Activated T-cell treated with anti-CD3 and anti-CD28 coated beads for 48 hours (primary cell): ENCODE measurements at regions not wholly inside any gene's neighbourhood (a gene's known extent, or its start where the extent isn't known, plus 50 kb on each side); places are given as distances from the start of the nearest gene placed in this dataset.

Experiments used
- DNase-seq: peaks from one replicate; pipeline ENCODE4 v3.0.0-alpha.2; 2020; ENCODE audit warnings: low read depth

DNA sequence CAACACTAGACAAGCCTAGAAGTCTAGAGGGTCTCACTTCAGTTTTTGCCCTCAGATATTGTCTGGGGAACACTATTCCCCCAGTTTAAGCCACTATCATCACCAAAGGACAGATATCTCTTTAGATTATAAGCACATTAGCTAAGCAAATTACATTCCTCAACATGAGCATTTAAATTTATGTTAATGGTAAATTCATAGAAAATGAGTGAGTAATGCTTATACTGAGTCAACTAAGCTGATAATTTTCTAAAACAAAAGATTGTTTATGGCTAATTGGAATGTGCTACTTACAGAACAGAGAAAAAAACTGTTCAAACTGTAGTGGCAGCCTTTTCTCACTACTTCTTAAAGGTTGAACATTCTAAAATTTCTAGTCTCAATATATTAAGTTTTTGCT lies 290.2 kb downstream of the SLITRK1 start:
- no peak for DNase-seq

DNA sequence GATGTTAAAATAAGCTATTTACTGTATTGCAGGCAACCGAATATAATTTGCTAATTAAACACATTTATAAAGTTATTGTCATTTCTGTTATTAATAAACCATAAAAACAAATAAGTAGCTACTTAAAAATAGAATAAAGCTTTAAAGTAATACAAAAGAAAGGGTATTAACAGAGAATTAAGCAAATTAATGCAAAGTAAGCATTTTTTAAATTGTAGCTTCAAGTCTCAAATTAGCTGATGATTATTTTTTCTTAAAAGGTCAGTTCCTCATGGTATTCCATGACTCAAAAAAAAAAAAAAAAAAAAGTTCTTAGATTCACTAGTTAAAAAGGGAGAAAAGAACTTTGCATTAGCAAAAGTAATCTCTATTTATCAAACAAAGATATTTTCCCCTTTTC lies 292.5 kb downstream of the SLITRK1 start:
- no peak for DNase-seq

DNA sequence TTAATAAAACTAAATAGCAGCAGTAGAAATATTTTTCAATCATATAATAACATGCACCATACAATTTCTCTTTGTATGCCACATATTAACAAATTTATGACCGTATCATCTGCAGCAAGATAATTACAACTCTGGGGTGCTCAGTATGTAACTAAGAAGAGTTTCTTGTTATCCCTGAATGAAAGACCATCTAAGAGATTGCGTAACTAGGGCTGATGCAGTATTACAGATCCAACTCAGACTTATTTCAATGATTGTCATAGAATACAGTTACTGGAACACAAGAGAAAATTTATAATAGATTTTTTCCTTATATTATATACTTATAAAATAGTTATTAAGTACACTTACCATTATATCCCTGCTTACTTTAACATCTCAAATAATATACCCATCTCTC lies 305.1 kb downstream of the SLITRK1 start:
- no peak for DNase-seq

DNA sequence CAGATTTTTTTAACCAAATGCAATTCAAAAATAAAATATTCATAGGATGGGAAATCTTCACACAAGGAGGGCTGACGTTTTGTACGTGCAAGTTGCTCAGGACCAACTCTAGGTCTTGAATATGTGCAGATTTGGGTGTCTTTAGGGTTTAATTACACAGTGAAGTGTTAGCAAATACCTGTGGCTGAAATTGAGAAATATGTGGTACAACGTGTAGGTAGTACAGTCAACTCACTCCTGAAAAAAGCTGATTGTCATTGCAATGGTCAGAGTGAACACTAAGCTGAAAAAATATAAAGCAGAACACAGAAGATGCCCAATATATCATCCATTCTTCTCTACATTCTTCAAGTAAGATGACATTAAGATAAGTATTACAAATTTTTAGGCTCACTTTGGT lies 314.3 kb downstream of the SLITRK1 start:
- no peak for DNase-seq

DNA sequence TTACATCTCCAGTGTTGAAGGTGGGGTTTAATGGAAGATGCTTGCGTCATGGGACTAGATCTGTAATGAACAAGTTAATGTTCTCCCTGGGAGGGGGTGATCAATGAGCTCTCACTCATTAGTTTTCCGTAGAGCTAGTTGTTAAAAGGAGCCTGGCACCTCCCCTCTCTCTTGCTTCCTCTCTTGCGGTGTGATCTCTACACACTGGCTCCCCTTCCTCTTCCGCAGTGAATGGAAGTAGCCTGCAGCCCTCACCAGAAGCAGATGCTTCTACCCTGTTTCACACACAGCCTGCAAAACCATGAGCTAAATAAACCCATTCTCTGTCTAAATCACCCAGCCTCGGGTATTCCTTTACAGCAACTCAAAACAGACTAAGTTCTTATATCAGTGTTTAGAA lies 318.8 kb downstream of the SLITRK1 start:
- no peak for DNase-seq

DNA sequence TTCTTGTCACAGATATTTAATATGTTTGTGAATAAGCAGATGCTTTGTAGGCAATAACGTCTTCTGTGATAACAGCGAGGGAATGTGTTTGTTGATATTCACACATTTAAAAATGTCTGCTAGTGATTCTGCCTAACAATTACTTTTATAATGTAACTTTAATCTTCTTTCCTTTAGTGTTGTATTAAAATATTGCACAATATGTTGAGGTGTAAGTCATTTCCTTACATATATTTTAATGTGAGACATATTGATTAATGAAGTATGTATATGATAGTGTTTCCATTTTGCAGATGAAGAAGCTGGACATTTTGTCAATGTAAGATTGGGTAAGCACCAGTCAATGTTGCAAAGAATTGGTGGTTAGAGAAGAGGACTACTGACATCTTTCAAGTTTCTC lies 324.4 kb downstream of the SLITRK1 start:
- DNase-seq = no peak

DNA sequence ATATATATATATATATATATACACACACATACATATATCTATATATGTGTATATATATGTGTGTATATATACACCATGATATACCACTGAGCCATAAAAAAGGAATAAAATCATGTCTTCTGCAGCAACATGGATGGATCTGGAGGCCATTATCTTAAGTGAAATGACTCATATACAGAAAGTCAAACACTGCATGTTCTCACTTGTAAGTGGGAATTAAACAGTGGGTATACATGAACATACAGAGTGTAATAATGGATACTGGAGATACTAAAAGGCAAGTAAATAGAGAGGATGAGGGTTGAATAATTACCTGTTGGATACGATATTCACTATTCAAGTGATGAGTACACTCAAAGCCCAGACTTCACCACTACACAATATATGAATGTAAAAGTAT lies 332.6 kb downstream of the SLITRK1 start:
- no peak for DNase-seq

DNA sequence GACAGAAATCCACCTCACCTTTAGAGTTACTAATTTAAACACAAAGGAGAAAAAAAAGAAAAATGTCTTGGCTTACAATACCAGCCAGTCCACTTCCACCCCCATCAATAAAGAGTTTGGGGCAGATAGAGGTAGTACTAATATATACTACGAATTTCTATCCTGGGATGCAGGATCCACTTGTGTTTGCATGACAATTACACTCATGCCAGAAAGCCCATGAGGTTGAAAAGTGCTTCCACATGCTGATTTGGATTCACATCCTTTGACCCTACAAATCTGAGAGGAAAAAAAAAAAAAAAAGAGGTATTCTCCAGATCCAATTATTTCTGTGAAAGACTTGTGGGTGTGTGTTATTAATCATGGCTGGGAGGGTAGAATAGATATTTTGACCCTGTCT lies 335.2 kb downstream of the SLITRK1 start:
- DNase-seq = no peak

DNA sequence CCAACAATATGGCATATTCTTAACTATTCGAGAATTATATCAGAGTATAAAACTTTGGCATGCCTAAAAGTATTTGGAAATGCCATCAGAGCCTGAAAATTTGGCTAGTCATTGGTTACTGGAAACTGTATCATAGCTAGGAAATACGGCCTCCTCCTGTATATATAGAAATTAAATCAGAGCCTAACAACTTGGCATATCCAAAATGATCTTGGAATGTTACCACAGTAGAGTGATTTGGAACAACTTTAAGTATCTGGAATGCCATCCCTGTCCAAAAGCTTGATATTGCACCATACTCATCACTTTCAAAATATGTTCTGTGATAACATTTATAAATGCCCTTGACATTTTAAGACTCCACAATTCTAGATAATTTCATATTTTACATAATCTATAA lies 335.8 kb downstream of the SLITRK1 start:
- DNase-seq = no peak

DNA sequence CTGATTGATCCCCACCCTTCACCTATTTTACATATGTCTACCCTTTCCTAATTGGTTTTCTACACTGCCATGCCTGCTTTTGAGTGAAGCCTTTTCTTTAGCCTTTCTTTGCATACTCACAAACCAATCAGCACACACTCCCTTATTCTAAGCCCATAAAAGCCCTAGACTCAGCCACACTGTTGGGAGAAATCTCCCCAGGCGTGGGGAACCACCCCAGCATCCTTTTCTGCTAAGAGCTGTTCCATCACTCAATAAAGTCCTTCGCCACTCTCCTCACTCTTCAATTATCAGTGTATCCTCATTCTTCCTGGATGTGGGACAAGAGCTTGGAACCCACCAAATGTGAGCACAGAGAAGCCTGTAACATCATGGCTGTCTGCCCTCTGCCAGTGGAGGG lies 343.6 kb downstream of the SLITRK1 start:
- no peak for DNase-seq

DNA sequence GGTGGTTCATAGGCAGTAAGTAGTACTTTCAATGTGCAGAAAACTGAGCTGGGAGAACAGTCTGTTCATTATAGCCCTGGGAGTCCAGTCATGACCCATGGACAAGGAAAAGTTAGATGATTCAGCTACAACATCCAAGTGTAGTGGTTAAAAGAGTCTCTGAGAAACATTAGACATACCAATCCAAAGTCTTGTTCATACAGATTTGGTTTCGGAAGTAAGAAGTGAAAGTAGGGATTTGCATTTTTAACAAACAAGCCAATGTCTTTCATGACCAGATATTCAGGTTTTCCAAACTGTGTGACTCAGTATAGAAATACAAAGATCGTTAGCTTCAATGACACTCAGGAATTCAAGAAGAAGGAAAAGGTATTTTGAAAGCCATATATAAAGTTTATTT lies 345.3 kb downstream of the SLITRK1 start:
- DNase-seq = no peak

DNA sequence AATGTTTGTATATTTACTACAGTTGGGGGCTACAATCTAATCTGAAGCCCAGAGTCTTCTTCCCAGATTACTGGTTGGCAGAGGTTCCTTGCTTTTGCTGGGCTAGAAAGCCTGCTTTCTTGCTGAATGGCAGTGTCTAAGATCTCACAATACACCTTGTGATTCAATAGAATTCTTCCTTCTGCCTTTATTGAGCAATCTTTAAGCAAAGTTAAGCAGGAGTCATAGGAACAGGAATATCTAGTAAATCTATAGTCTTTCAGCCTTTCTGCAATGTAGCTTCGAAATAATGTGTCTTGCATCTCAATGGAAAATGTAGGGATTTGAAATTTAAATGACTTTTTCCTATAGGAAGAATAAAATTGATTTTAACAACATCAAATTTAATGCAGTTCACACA lies 346.1 kb downstream of the SLITRK1 start:
- no peak for DNase-seq

DNA sequence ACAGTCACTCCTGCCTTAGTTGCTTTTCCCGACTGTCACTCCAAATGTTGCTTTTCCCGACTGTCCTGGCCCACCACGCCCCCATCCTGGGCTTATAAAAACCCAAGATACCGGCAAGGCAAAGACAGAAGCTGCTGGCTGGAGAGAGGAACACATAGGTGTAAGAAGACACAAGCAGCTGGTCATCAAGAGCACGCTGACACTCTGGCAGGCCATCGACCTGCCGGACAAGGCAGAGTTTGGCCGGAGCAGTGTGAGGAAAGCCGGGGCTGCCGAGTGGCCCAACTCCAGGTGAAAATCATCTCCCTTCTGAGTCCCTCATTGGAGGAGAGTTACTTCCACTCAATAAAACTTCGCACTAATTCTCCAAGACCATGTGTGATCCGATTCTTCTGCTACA lies 349.5 kb downstream of the SLITRK1 start:
- no peak for DNase-seq

DNA sequence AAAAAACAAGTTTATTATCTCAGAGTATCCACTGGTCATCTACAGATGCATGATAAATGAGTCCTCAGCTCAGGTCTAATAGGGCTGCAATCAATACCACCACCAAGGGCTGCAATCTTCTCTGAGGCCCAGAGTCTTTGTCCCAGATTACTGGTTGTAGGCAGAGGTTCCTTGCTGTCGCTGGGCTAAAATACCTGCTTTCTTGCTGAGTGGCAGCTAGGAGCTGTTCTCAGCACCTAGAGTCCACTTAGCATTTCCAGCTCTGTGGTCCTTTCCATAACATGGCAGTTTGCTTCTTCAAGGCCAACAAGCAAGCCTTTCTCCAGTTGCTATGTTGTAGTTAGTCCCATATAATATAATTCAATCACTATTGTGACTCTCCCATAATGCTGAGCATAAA lies 351.3 kb downstream of the SLITRK1 start:
- DNase-seq = no peak

DNA sequence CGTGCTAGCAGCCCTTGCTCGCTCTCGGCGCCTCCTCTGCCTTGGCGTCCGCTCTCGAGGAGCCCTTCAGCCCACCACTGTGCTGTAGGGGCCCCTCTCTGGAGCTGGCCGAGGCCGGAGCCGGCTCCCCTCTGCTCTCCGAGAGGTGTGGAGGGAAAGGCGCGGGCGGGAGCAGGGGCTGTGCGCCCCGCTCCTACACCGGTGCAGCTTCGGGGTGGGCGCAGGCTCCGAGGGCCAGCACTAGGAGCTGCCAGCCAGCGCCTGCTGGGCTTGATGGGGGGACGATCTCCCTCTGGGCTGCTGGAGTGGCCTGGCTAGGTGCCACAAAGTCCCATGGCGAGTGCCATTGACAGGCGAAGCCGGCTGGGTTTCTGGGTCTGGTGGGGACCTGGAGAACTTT lies 365.5 kb downstream of the SLITRK1 start:
- DNase-seq = no peak

DNA sequence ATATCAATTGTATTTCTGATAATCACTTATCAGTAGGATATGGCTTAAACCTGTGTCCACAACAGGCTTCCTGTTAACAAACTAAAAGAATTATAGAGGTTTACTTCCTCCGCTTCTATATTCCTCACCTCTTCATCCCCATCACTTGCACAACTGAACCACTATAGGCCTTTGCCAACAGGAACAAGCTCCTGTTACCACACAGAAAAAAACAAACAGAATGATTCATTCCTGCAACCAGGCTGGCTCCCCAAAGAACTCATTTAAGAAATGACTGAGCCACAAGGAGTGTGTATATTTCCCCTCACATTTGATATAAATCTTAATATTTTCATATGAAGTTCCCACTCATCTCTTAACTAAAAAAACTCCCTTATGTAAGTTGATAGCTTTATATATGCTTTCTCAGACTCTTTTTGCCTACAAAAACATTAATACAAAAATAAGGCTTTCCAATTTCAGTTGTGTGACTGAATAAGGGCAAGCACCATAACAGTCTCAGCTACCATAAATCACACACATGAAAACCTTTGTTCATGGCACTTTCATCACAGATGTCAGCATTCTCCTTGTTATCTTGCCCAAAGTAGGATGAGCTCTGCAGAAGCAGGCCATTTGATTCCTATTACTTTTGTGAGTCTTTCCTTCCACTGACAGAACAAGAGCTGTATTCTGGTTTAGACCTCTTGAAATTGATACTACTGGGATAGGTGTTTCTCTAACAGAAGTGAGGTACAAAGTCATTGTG lies 366.8 kb downstream of the SLITRK1 start:
- DNase-seq = no peak

DNA sequence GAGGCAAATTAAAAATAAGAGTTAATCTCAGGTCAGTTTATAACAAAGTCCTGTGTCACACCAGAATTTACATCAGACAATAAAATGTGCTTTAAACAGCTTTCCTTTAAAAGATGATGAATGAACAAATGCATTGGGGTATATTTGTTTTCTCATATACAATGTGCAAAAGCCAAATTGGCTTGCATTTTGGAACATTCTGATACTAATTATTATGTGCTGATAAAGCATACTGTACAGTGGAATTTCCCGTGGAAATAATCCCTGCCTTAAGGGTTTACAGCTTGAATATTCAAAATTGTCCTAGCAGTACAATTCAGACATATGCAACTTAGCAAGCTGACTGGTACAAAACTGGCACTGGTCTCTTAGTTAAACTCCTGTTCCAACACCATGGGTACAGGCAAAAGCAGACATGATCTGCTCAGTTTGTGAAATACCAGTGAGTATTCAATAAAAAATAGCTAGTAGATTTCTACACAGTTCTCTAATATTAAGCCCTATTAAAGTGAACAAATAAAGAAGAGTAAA lies 373.4 kb downstream of the SLITRK1 start:
- DNase-seq = no peak

DNA sequence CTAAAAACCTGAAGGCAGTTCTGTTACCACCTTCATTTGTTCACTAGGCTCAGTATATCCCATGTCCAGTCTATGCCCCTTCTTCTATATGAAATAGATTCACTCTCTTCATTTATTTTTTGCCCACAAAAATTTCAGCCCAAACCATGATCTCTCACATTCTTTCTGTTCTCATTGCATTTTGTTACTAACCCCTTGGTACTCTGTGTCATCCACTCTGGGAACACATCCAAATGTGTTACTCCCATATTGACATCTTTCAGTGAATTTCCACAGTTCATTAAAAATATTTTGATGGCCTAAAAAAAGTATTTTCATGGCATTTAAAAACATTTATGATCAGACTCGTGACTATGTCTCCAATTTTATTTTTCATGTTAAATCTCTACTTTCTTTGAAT lies 378.9 kb downstream of the SLITRK1 start:
- DNase-seq = no peak

DNA sequence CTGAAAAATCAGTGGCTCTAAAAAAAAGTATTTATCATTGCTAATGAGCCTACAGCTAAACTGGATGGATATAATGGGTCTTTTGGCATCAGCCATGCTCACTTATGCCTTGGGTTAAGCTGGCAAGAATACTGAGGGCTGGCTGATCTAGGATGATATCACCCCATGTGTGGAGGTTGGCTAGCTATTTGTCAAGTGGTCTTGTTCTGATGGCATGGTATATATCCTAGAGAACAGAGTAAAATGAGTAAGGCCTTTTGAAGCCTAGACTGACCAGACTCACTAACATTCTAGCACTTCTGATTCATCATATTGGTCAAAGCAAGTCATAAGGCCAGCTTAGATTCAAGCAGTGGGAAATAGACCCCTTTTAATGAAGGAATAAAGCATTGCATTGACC lies 383.0 kb downstream of the SLITRK1 start:
- DNase-seq = no peak

DNA sequence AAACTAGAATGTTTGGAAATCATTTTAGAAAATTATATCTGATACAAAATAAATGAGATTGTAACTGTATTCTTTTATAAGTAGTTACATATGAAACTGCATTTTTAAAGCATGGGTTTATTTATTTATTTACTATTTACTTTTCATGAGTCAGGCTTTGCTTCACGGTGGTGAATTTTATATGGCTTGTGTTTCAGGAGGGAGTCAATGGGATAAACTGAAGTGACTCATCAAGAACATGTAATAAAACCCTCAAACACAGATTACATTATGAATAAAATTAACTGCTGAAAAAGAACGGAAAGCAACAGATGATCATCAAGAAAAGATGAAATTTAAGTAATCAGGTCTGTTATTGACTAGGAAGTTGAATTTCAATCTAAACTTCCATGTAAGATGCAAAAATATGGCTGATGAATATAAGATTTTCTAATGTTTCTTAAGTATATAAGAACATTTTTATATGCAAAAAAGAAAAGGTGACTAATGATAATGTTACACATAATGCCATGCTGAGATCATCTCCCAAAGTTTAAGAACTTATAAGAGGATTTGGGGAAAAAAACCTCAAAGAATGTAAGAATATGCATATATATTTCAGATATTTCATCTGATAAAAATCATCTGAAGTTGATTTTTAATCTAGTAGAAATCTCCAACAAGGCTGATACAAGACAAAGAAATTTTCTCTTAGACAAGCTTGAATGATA lies 383.6 kb downstream of the SLITRK1 start:
- DNase-seq = no peak

DNA sequence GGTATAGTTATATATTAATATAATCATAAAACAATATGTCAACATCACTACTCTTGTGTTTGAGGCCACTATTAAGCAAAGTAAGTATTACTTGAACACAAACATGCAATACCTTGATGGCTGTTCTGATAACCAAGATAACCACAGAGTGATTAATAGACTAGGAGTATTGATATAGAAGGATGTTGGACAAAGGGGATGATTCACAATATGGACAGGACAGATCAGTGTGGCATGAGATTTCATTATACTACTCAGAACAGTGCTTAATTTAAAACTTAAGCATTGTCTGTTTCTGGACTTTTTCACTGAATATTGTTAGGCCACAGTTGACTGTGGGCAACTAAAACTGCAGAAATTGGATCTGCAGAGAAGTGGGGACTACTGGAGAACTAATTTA lies 384.2 kb downstream of the SLITRK1 start:
- DNase-seq = no peak

DNA sequence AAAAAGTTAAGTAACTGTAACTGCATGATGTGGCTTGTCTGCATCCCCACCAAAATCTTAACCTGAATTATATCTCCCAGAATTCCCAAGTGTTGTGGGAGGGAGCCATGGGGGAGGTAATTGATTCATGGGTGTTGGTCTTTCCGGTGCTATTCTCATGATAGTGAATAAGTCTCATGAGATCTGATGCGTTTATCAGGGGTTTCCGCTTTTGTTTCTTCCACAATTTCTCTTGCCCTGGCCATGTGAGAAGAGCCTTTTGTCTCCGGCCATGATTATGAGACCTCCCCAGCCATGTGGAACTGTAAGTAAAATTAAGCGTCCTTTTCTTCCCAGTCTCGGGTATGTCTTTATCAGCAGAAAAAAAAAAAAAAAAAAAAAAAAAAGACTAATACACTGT lies 385.8 kb downstream of the SLITRK1 start:
- no peak for DNase-seq

DNA sequence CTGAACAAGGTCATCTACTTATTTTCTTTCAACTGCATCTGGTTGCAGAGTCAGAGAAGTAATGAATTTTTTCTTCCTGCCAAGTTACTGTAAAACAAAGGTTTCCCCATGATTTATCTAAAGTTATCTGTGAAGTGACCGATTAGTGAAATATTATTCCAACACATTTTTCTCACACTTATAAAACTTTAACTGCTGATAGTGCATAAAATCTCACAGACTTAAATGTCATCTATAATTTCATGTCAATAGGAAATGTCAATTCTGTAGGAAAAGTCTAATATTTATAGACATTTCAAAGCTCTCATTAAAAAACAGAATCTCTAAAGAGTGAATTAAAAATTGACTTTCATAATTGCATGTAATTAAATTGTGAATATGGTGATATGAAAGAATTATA lies 397.2 kb downstream of the SLITRK1 start:
- no peak for DNase-seq

DNA sequence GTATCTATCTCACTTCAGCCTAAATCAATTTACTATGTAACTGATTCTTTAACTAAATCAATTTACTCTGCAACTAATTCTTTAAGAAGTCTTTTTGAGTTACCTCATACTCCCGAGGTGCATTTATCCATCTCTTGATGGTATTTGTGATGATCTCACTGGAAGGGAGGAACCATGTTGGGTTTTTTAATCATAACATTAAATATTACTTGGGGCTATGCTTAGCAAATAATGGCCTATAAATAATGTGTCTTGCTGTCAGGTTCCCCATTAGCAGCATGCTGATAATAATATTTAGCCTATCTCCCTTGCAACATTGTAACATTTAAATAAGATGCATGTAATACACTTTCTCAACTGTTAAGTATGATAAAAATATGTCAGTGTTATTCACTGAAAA lies 411.3 kb downstream of the SLITRK1 start:
- no peak for DNase-seq
